MV-4-11 (cell line): ENCODE measurements at regions not wholly inside any gene's neighbourhood (a gene's known extent, or its start where the extent isn't known, plus 50 kb on each side); places are given as distances from the start of the nearest gene placed in this dataset.
"Not testable (repeated sequence)": the region's sequence is repeated elsewhere in the genome, so short reads cannot be mapped to it uniquely, and the experiment has no call there.

Source experiments
- DNase-seq: peaks from one replicate; lab custom pipeline; 2025; lab: John Stamatoyannopoulos, UW

GRCh38 chr4:25474690-25475089 lies 97.6 kb downstream of the ANAPC4 start:
- no peak for DNase-seq

- no peak for DNase-seq
Observed at GRCh38 chr4:25477221-25477620, 100.2 kb downstream of the ANAPC4 start.

- DNase-seq = no peak
Observed at GRCh38 chr4:25481648-25482047, 104.6 kb downstream of the ANAPC4 start.

DNA sequence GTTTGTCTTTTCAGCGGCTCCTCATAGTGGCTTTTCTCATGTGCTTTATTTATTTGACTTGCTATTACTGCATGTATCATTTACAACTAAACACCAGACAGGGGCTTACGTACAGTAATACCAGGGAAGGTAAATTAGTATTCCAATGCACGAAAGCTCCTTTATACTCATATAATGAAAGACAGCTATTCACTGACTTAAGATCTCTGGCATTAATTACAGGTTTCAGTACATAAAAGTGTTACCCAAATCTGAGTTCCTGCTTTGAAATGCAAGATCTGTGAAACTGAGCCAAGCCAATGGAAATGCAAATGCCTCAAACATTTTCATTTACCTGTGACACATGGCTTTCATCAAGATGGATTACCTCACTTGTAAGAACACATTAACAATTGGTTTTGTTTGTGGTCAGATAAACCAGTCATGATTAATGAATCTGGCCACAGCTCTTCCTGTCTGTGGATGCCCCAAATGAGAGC lies 107.2 kb downstream of the ANAPC4 start:
- DNase-seq = no peak

DNA sequence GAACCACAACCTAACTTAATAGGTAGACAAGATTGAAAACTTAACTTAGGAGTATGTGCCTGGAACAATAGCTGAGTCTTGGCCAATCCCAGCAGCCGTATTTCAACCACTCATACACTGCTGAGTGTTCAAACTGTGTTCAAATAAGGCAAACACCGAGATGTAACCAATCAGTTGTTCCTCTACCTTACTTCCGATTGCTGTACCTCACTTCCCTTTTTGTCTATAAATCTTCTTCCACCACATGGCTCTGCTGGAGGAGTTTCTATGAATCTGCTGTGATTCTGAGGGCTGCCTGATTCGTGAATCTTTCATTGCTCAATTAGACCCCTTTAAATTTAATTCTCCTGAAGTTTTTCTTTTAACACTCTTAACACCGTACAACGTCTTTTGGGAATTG lies 108.0 kb downstream of the ANAPC4 start:
- DNase-seq = peak; percentile 44

DNA sequence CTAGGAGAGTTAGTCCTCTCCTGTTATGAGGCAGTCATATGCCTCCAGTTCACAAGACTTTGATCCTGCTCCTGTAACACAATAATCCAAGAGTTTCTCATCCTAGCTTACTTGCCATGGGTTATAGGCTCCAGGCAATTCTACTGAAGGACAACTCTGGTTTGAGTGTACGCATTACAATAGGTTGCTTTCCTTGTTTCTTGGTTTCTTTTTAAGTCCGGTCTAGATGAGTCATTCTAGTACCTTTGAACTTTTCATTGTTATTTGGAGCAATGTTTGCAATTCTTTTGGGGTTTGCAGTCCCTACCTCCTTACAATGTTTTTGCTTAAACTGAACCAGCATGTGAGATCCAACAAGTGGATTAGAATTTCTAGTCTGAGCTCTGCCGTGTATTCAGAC lies 109.1 kb downstream of the ANAPC4 start:
- DNase-seq = no peak

GRCh38 chr4:25487155-25487554 lies 110.1 kb downstream of the ANAPC4 start:
- no peak for DNase-seq

- no peak for DNase-seq
Observed at GRCh38 chr4:25489253-25489797, 112.3 kb downstream of the ANAPC4 start.

- peak; percentile 18 for DNase-seq
Observed at GRCh38 chr4:25493466-25493865, 116.4 kb downstream of the ANAPC4 start.

- no peak for DNase-seq
Observed at GRCh38 chr4:25494166-25494565, 117.1 kb downstream of the ANAPC4 start.

DNA sequence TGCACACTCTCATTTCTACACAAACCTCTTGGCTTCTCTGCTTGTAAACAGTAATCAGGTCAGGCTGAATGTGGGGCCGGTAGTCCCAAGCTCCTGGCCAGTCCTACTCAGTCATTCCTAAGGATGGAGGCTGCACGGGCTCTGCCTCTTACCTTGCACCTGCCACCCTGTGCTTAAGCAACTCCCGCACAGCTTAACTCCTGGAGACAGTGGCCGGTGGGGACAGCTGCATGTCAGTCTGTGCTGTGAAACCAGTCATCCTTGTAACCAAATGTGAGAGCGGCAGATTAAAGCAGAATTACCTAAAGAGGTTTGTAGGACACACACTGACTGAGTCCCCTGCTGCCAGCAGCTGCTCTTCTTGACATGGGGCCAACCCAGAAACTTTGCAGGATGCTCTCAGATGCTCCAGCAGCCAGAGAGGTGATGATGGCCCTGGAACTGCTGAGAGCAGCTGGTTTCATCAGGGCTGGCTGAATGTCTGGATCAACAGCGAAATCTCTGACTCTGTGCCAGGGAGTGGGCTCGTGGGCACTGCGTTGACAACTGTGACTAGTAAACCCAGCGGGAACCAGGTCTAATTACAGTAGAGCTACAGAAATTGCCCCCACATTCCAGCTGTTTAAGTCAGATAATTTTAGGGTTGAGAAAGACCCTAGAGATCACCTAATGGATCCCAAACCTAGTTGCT lies 123.7 kb downstream of the ANAPC4 start:
- no peak for DNase-seq

DNA sequence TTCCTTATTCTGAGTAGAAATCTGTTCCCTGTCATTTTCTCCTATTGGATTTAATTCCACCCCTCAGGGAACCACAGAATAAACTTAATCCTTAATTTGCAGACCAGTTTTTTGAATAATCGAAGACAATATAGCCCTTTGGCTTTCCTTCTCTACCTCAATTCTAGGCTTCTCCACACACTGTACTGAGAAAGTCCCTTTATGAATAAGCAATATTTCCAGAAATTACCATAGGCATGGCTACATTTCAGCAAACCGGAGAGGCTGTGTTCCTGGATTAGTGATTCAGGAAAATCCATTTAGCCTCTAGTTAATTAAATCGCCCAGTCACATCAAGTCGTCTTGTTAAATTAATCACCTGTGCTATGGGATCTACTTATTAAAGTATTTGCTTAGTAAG lies 125.1 kb downstream of the ANAPC4 start:
- DNase-seq = no peak

DNA sequence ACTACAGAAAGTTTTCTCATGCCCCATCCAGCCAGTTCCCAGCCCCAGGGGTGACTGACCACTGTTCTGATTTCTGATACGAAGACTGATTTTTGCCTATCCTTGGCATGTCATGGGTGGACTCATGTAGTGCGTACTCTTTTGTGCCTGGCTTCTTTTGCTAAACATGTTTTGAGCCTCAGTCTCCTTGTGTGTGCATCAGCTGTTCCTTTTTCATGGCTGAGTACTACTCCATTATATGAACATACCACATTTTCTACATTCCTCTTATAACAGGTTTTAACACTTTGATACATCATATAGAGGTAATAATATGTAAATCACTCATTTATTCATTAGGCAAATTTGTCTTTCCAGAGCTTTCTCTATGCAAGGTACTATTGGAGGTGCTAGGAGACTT lies 126.7 kb downstream of the ANAPC4 start:
- no peak for DNase-seq

GRCh38 chr4:25504932-25505636 lies 128.0 kb downstream of the ANAPC4 start:
- DNase-seq = no peak

GRCh38 chr4:25505637-25505991 lies 128.6 kb downstream of the ANAPC4 start:
- no peak for DNase-seq

DNA sequence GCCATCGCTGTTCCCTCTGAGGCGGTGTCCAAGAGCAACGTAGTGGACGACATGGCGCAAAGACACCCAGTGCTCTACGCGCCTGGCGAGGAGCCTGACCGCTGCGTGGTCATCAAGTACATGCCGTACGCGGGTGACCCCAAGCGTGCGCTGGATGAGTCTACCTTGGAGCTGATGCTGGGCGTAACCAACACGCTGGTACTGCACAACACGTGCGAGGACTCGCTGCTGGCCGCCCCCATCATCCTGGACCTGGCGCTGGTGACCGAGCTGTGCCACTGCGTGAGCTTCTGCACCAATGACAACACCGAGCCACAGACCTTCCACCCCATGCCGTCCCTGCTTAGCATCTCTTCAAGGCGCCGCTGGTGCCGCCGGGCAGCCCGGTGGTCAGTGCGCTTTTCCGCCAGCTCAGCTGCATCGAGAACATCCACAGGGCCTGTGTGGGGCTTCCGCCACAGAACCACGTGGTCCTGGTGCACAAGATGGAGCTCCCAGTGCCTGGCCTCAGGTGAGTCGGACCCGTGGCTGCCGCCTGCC lies 129.0 kb downstream of the ANAPC4 start:
- no peak for DNase-seq

DNA sequence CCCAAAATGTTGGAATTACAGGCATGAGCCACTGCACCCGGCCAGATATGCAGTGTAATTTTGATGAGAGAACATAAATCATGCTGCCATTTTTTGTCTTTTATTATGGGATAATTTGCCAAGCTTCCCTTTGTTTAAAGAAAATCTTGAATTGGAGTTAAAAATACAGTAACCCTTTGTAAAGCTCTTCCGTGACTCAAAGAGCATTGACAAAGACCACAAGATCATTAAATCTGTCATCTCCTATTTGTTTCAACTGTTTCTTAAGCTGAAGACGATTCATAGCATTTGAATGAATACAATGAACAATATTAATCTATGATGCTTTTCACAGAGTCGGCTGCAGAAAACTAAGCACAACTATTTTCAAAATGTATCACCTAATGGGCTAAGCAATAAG lies 132.6 kb downstream of the ANAPC4 start:
- no peak for DNase-seq

DNA sequence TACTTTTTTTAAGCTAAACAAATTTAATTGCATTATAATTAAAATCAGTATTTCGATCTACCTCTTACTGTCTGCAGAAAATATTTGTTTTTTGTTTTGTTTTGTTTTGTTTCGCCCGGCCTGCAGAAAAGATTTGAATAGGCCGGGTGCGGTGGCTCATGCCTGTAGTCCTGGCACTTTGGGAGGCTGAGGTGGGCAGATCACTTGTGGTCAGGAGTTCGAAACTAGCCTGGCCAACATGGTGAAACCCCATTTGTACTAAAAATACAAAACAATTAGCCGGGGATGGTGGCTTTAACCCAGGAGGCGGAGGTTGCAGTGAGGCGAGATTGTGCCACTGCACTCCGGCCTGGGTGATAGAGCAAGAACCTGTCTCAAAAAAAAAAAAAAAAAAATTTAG lies 134.8 kb downstream of the ANAPC4 start:
- DNase-seq = not testable (repeated sequence)

- DNase-seq = no peak
Observed at GRCh38 chr4:25513814-25514213, 136.8 kb downstream of the ANAPC4 start.

DNA sequence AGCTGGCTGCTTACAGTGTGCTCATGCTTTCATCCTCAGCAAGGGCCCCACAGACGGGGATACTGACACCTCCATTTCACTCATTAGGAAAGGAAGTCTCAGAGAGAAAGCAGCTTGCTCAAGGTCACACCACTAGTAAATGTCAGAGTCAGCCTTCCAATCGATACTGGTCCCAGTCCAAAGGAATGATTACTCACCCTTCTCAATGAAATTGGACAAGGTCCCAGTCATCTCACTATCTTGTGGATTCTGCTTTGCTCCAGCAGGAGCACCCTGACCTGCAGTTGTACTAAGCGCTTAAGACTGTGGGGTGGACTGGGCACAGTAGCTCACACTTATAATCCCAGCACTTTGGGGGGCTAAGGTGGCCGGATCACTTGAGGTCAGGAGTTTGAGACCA lies 132.2 kb upstream of the SLC34A2 start:
- DNase-seq = no peak

DNA sequence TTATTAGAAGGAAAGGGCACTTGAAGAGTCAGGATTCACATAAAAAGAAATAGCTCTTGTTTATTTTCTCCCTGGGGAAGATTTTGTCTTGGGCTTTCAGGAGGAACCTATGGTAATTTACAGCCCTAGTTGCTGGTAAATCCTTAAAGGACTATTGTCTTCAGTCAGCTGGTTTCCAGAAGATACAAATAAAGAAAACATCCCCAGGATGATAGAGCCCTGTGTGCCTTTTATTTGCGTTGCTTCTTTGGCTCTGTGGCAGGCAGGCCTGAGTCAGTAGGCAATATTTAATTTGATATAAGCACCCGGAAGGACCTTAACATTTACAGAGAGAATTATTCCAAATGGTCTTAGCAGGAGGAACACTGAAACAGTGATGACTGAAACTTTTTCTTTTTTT lies 131.0 kb upstream of the SLC34A2 start:
- DNase-seq = no peak

DNA sequence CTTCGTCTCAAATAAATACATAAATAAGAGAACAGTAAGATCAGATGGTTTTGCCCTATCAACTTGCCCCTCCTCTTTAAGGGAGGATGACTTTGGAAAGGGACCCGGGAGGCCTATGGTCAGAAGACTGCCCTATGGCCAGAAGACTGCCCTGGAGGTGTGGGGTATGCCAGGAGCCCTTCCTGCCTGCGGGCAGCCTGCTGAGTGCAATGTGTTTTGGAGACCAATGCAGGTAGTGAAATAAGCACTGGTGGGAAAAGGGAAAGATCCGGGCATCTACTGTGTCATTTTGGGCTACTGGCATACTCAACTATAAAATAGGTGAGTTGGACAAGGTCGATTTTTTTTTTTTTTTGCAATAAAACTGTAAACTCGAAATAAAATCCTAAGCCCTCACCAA lies 129.8 kb upstream of the SLC34A2 start:
- no peak for DNase-seq

DNA sequence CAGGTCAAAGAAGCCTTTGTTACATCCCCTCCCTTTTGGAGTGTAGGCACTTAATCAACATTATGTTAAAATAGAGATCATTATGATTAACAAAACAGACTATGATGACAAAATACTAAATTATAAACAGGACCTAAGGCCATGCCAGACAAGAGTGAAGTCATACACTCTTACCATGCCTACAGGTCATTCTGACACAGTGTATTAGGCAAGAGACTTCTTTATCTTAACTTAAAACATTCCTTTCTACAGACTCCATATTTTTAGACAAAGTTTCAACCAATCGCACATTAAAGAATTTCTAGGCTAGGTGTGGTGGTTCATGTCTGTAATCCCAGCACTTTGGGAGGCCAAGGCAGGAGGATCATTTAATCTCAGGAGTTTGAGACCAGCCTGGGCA lies 128.6 kb upstream of the SLC34A2 start:
- DNase-seq = no peak
